GM23338 (cell line): ENCODE measurements at regions not wholly inside any gene's neighbourhood (a gene's known extent, or its start where the extent isn't known, plus 50 kb on each side); places are given as distances from the start of the nearest gene placed in this dataset.

Experiments used
- ATAC-seq: fragments of 200-7000 bp; cut with Tn5 transposase; 3 replicates; pipeline ENCODE4 v1.9.1; 2020
- DNase-seq: peaks from one replicate; pipeline ENCODE4 v3.0.0-alpha.2; 2015; ENCODE audit warnings: low spot score
- H2AFZ ChIP-seq: fragments of 200-600 bp; sonication (generic); 2 replicates; pipeline ENCODE4 v1.8.0; 2016; ENCODE audit warnings: antibody characterized with exemption, mild to moderate bottlenecking, moderate library complexity
- H3F3A ChIP-seq: fragments of 200-600 bp; sonication (generic); replicated peaks from 2 replicates; pipeline ENCODE4 v1.8.0; 2017; ENCODE audit warnings: antibody characterized with exemption, mixed run types, low read depth
- H3K27ac ChIP-seq: fragments of 200-600 bp; sonication (generic); 2 replicates; pipeline ENCODE4 v1.6.1; 2016; ENCODE audit warnings: low read depth
- H3K27me3 ChIP-seq: fragments of 200-600 bp; sonication (generic); 2 replicates; pipeline ENCODE4 v1.8.0; 2016; ENCODE audit warnings: mild to moderate bottlenecking, mixed run types, moderate library complexity; ENCODE audit not compliant: insufficient read depth
- H3K36me3 ChIP-seq: fragments of 200-600 bp; sonication (generic); 2 replicates; pipeline ENCODE4 v1.8.0; 2016; ENCODE audit warnings: mild to moderate bottlenecking; ENCODE audit not compliant: insufficient read depth
- H3K4me1 ChIP-seq: fragments of 200-600 bp; sonication (generic); 2 replicates; pipeline ENCODE4 v1.8.0; 2016; ENCODE audit warnings: mild to moderate bottlenecking, moderate library complexity; ENCODE audit not compliant: insufficient read depth
- H3K4me2 ChIP-seq: fragments of 200-600 bp; sonication (generic); 2 replicates; pipeline ENCODE4 v1.7.1; 2017; ENCODE audit warnings: mixed run types
- H3K4me3 ChIP-seq: fragments of 200-600 bp; sonication (generic); 2 replicates; pipeline ENCODE4 v1.6.1; 2016; ENCODE audit warnings: mixed run types
- H3K79me2 ChIP-seq: fragments of 200-600 bp; sonication (generic); replicated peaks from 2 replicates; pipeline ENCODE4 v1.8.0; 2017; ENCODE audit warnings: mild to moderate bottlenecking; ENCODE audit not compliant: insufficient read depth
- H3K9me2 ChIP-seq: fragments of 200-600 bp; sonication (generic); 2 replicates; pipeline ENCODE4 v1.8.0; 2017; ENCODE audit not compliant: insufficient read depth
- H4K20me1 ChIP-seq: fragments of 200-600 bp; sonication (generic); replicated peaks from 2 replicates; pipeline ENCODE4 v1.8.0; 2017; ENCODE audit warnings: mild to moderate bottlenecking; ENCODE audit not compliant: insufficient read depth
- H3K27ac Mint-ChIP-seq: 2 replicates; pipeline ENCODE4 v1.8.0; 2020; ENCODE audit warnings: inconsistent platforms, mild to moderate bottlenecking, moderate library complexity, mixed read lengths
- H3K27me3 Mint-ChIP-seq: 3 replicates; pipeline ENCODE4 v1.8.0; 2022; ENCODE audit warnings: low read depth, mild to moderate bottlenecking, moderate library complexity, mixed read lengths, inconsistent platforms; ENCODE audit not compliant: insufficient read depth, poor library complexity
- H3K36me3 Mint-ChIP-seq: 3 replicates; pipeline ENCODE4 v1.8.0; 2021; ENCODE audit warnings: low read depth, mild to moderate bottlenecking, inconsistent platforms, moderate library complexity, mixed read lengths
- H3K4me1 Mint-ChIP-seq: 3 replicates; pipeline ENCODE4 v1.8.0; 2020; ENCODE audit warnings: mild to moderate bottlenecking, inconsistent platforms, mixed read lengths
- H3K4me3 Mint-ChIP-seq: 3 replicates; pipeline ENCODE4 v1.8.0; 2021; ENCODE audit warnings: moderate library complexity, mild to moderate bottlenecking, inconsistent platforms, mixed read lengths
- H3K9me3 Mint-ChIP-seq: 3 replicates; pipeline ENCODE4 v1.8.0; 2020; ENCODE audit warnings: moderate library complexity, mild to moderate bottlenecking, inconsistent platforms, mixed read lengths
- CREB1 ChIP-seq: fragments of 250-450 bp; sonication (Bioruptor Pico); IDR thresholded peaks from 2 replicates; pipeline ENCODE4 v1.5.0; 2020; ENCODE audit warnings: low read depth, mild to moderate bottlenecking, moderate library complexity
- EZH2 ChIP-seq: fragments of 200-600 bp; sonication (generic); IDR thresholded peaks from one replicate; pipeline ENCODE4 v1.8.0; 2017; ENCODE audit warnings: antibody characterized with exemption, mild to moderate bottlenecking, low read depth; ENCODE audit not compliant: unreplicated experiment
- EZH2phosphoT487 ChIP-seq: fragments of 200-600 bp; sonication (generic); IDR thresholded peaks from one replicate; pipeline ENCODE4 v1.8.1; 2018; ENCODE audit warnings: antibody characterized with exemption; ENCODE audit not compliant: unreplicated experiment
- JUNB ChIP-seq: IDR thresholded peaks from one replicate; pipeline ENCODE4 v1.6.1; 2016; ENCODE audit warnings: antibody characterized with exemption; ENCODE audit not compliant: unreplicated experiment
- POLR2AphosphoS5 ChIP-seq: IDR thresholded peaks from 2 replicates; pipeline ENCODE4 v1.6.1; 2016; ENCODE audit warnings: antibody characterized with exemption, low read depth
- STAT1 ChIP-seq: IDR thresholded peaks from one replicate; pipeline ENCODE4 v1.6.1; 2016; ENCODE audit warnings: antibody characterized with exemption; ENCODE audit not compliant: unreplicated experiment
- ZNF331 ChIP-seq: fragments of 250-450 bp; sonication (Bioruptor Pico); IDR thresholded peaks from 2 replicates; pipeline ENCODE4 v1.5.0; 2020; ENCODE audit warnings: low read depth, mild to moderate bottlenecking, moderate library complexity
- TF ChIP-seq, protein P1 (sequence below), 2 experiments: fragments of 200-600 bp in 1 of 2; sonication (generic) in 1 of 2; conservative IDR thresholded peaks; 2 replicates each; pipeline versions ENCODE4 v1.5.1 to v1.6.1; 2016 to 2017; ENCODE audit warnings: antibody characterized with exemption in 2 of 2, low read depth in 2 of 2, mild to moderate bottlenecking in 2 of 2, moderate library complexity in 1 of 2
- TF ChIP-seq, protein P2 (sequence below): IDR thresholded peaks from one replicate; pipeline ENCODE4 v1.6.1; 2018; ENCODE audit warnings: antibody characterized with exemption; ENCODE audit not compliant: unreplicated experiment
- TF ChIP-seq, protein P3 (sequence below): IDR thresholded peaks from 2 replicates; pipeline ENCODE4 v1.6.1; 2016; ENCODE audit warnings: antibody characterized with exemption

GRCh38 chr2:193467276-193467987 lies 1272.7 kb upstream of the TMEFF2 start:
- H3F3A ChIP-seq, result no peaks in the 10 kb centered on the region
- H3K4me1 ChIP-seq, result no peaks in the 10 kb centered on the region
- no peak overlapping the region; the same call in 1 of the 2 replicates for H2AFZ ChIP-seq
- ATAC-seq (no peak), DNase-seq (no peak)
- no peaks in the 10 kb centered on the region for H3K4me1 Mint-ChIP-seq
- no peaks in the 10 kb centered on the region for H3K27me3 Mint-ChIP-seq
- H4K20me1 ChIP-seq, result no peaks in the 10 kb centered on the region
- no peaks in the 10 kb centered on the region for H3K9me3 Mint-ChIP-seq
- no peaks in the 10 kb centered on the region for H3K27me3 ChIP-seq
- no peaks in the 10 kb centered on the region for H3K36me3 ChIP-seq
- H3K27ac Mint-ChIP-seq, result no peak overlapping the region
- TF ChIP-seq, protein P1, sequence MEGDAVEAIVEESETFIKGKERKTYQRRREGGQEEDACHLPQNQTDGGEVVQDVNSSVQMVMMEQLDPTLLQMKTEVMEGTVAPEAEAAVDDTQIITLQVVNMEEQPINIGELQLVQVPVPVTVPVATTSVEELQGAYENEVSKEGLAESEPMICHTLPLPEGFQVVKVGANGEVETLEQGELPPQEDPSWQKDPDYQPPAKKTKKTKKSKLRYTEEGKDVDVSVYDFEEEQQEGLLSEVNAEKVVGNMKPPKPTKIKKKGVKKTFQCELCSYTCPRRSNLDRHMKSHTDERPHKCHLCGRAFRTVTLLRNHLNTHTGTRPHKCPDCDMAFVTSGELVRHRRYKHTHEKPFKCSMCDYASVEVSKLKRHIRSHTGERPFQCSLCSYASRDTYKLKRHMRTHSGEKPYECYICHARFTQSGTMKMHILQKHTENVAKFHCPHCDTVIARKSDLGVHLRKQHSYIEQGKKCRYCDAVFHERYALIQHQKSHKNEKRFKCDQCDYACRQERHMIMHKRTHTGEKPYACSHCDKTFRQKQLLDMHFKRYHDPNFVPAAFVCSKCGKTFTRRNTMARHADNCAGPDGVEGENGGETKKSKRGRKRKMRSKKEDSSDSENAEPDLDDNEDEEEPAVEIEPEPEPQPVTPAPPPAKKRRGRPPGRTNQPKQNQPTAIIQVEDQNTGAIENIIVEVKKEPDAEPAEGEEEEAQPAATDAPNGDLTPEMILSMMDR (conservative IDR thresholded peaks at IDR 0.05; ENCODE audit: low read depth in 2 of 2), result no peak
- TF ChIP-seq EZH2phosphoT487 (no peak), JUNB (no peak), CREB1 (CRISPR knock-in tag) (no peak), POLR2AphosphoS5 (no peak)
- TF ChIP-seq, protein P2, sequence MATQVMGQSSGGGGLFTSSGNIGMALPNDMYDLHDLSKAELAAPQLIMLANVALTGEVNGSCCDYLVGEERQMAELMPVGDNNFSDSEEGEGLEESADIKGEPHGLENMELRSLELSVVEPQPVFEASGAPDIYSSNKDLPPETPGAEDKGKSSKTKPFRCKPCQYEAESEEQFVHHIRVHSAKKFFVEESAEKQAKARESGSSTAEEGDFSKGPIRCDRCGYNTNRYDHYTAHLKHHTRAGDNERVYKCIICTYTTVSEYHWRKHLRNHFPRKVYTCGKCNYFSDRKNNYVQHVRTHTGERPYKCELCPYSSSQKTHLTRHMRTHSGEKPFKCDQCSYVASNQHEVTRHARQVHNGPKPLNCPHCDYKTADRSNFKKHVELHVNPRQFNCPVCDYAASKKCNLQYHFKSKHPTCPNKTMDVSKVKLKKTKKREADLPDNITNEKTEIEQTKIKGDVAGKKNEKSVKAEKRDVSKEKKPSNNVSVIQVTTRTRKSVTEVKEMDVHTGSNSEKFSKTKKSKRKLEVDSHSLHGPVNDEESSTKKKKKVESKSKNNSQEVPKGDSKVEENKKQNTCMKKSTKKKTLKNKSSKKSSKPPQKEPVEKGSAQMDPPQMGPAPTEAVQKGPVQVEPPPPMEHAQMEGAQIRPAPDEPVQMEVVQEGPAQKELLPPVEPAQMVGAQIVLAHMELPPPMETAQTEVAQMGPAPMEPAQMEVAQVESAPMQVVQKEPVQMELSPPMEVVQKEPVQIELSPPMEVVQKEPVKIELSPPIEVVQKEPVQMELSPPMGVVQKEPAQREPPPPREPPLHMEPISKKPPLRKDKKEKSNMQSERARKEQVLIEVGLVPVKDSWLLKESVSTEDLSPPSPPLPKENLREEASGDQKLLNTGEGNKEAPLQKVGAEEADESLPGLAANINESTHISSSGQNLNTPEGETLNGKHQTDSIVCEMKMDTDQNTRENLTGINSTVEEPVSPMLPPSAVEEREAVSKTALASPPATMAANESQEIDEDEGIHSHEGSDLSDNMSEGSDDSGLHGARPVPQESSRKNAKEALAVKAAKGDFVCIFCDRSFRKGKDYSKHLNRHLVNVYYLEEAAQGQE, result no peak
- no peak overlapping the region for H3K4me2 ChIP-seq
- no peak overlapping the region for H3K27ac ChIP-seq
- H3K9me2 ChIP-seq, result no peaks in the 10 kb centered on the region
- no peak overlapping the region for H3K4me3 ChIP-seq
- H3K4me3 Mint-ChIP-seq, result no peak overlapping the region
- no peaks in the 10 kb centered on the region for H3K36me3 Mint-ChIP-seq
- H3K79me2 ChIP-seq, result no peaks in the 10 kb centered on the region

DNA sequence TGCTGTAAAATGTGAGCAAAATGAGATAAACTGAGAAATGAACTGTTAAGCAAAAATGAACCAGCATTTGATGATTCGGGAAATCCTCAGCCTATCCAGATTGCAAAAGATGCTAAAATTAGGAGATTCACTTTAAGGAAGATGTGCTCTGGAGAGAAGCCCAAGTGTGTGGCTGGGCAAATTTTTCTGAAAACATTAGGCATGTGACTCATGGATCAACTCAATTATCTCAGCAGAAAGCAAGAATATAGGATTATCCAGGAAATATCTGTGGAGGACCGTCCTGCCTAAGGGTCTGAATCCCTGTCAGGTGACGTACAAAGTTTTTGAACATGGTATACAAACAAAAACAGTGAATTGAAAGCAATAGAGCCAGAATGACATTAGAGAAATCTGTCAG lies 1268.3 kb upstream of the TMEFF2 start:
- Mint-ChIP-seq H3K4me1 (no peaks in the 10 kb centered on the region), H3K9me3 (no peaks in the 10 kb centered on the region), H3K4me3 (no peak overlapping the region), H3K27me3 (no peaks in the 10 kb centered on the region), H3K27ac (no peak overlapping the region), H3K36me3 (no peaks in the 10 kb centered on the region)
- Histone ChIP-seq H3K36me3 (no peaks in the 10 kb centered on the region), H3K27me3 (no peaks in the 10 kb centered on the region), H3K79me2 (no peaks in the 10 kb centered on the region), H2AFZ (no peak overlapping the region), H3K27ac (no peak overlapping the region), H3K9me2 (no peaks in the 10 kb centered on the region), H3K4me3 (no peak overlapping the region), H3F3A (no peaks in the 10 kb centered on the region), H3K4me1 (no peaks in the 10 kb centered on the region), H4K20me1 (no peaks in the 10 kb centered on the region), H3K4me2 (no peak overlapping the region)
- DNase-seq (no peak), ATAC-seq (no peak)
- TF ChIP-seq POLR2AphosphoS5 (no peak), STAT1 (no peak), CREB1 (CRISPR knock-in tag) (no peak), EZH2 (no peak), JUNB (no peak), EZH2phosphoT487 (no peak), ZNF331 (no peak)
- TF ChIP-seq, protein P3, sequence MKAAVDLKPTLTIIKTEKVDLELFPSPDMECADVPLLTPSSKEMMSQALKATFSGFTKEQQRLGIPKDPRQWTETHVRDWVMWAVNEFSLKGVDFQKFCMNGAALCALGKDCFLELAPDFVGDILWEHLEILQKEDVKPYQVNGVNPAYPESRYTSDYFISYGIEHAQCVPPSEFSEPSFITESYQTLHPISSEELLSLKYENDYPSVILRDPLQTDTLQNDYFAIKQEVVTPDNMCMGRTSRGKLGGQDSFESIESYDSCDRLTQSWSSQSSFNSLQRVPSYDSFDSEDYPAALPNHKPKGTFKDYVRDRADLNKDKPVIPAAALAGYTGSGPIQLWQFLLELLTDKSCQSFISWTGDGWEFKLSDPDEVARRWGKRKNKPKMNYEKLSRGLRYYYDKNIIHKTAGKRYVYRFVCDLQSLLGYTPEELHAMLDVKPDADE, result no peak
- TF ChIP-seq, protein P1 (conservative IDR thresholded peaks at IDR 0.05; ENCODE audit: low read depth in 2 of 2), result no peak
